Astrocyte of the cerebellum (primary cell): ENCODE measurements at regions not wholly inside any gene's neighbourhood (a gene's known extent, or its start where the extent isn't known, plus 50 kb on each side); places are given as distances from the start of the nearest gene placed in this dataset.
A peak's percentile ranks its signal among the peaks of the same experiment; 100 is the strongest.

Experiments
- DNase-seq: peaks from one replicate; pipeline ENCODE4 v3.0.0-alpha.2; 2011; ENCODE audit warnings: low read depth
- H3K4me3 ChIP-seq: 2 replicates; pipeline ENCODE4 v1.5.1; 2011; ENCODE audit warnings: mild to moderate bottlenecking, low read depth, low read length, moderate library complexity
- CTCF ChIP-seq: IDR thresholded peaks from 2 replicates; pipeline ENCODE4 v1.5.1; 2012; ENCODE audit warnings: low read length, low read depth, moderate library complexity, mild to moderate bottlenecking; ENCODE audit errors: missing control alignments
- in situ Hi-C: cut with HindIII; loops from 2 replicates; pipeline ENCODE4 v1.10.0; 2017; ENCODE audit warnings: low sequenced_read_pairs

- in situ Hi-C loops = no loop called here
Measured at GRCh38 chr11:80241766-80242165, 800.9 kb upstream of the TENM4 start.

GRCh38 chr11:80240245-80240644, 799.4 kb upstream of the TENM4 start:
- in situ Hi-C loops = no loop called here
- DNase-seq = no peak
- no peak for TF ChIP-seq CTCF
- H3K4me3 ChIP-seq = no peak overlapping the region

More at GRCh38 chr11:80241766-80242165, 800.9 kb upstream of the TENM4 start:
- TF ChIP-seq CTCF = no peak
- H3K4me3 ChIP-seq = no peak overlapping the region
- DNase-seq = no peak

- no peak for TF ChIP-seq CTCF
- H3K4me3 ChIP-seq = no peak overlapping the region
- in situ Hi-C loops = no loop called here
- no peak for DNase-seq
Measured at GRCh38 chr11:80239217-80239616, 798.4 kb upstream of the TENM4 start.

GRCh38 chr11:80227915-80228314, 787.1 kb upstream of the TENM4 start:
- no peak for TF ChIP-seq CTCF
- no peak for DNase-seq
- no peak overlapping the region for H3K4me3 ChIP-seq
- in situ Hi-C loops = no loop called here

GRCh38 chr11:80214413-80214812, 773.6 kb upstream of the TENM4 start:
- no peak overlapping the region for H3K4me3 ChIP-seq
- TF ChIP-seq CTCF = no peak
- DNase-seq = no peak
- in situ Hi-C loops = no loop called here

- in situ Hi-C loops = no loop called here
- H3K4me3 ChIP-seq = no peak overlapping the region
- TF ChIP-seq CTCF = no peak
Measured at GRCh38 chr11:80211673-80212072, 770.8 kb upstream of the TENM4 start.

GRCh38 chr11:80204021-80204420, 763.2 kb upstream of the TENM4 start:
- H3K4me3 ChIP-seq = no peak overlapping the region
- in situ Hi-C loops = no loop called here
- DNase-seq = peak; percentile 31
- TF ChIP-seq CTCF = no peak

More at GRCh38 chr11:80211673-80212072, 770.8 kb upstream of the TENM4 start:
- no peak for DNase-seq
